B cell (primary cell): ENCODE measurements at regions not wholly inside any gene's neighbourhood (a gene's known extent, or its start where the extent isn't known, plus 50 kb on each side); places are given as distances from the start of the nearest gene placed in this dataset.

Experiments
- CTCF ChIP-seq: fragments of 200-600 bp; IDR thresholded peaks from one replicate; pipeline ENCODE4 v1.8.0; 2022; ENCODE audit warnings: antibody characterized with exemption, mild to moderate bottlenecking
- EZH2 ChIP-seq: IDR thresholded peaks from 2 replicates; pipeline ENCODE4 v1.6.1; 2012; ENCODE audit warnings: borderline replicate concordance, low read depth, mild to moderate bottlenecking, moderate library complexity, low read length; ENCODE audit not compliant: insufficient read depth, poor library complexity, severe bottlenecking

- TF ChIP-seq CTCF (no peak), EZH2 (no peak)
Measured at GRCh38 chr2:206388698-206389097, 54.6 kb upstream of the ADAM23 start.
